Right forelimb (tissue), 1 donor: ENCODE measurements at regions not wholly inside any gene's neighbourhood (a gene's known extent, or its start where the extent isn't known, plus 50 kb on each side); places are given as distances from the start of the nearest gene placed in this dataset.
"Not testable (repeated sequence)": the region's sequence is repeated elsewhere in the genome, so short reads cannot be mapped to it uniquely, and the experiment has no call there.

ENCODE experiments used
- DNase-seq: peaks from one replicate; pipeline ENCODE4 v3.0.0-alpha.2; 2018

- DNase-seq = no peak
Observed at GRCh38 chr14:42545636-42546035, 939.0 kb downstream of the LRFN5 start.

GRCh38 chr14:42541535-42542001 is 934.9 kb downstream of the LRFN5 start:
- DNase-seq = no peak

GRCh38 chr14:42535397-42535796 is 928.7 kb downstream of the LRFN5 start:
- DNase-seq = no peak

GRCh38 chr14:42533476-42533875 is 926.8 kb downstream of the LRFN5 start:
- DNase-seq = no peak

GRCh38 chr14:42532194-42532593 is 925.5 kb downstream of the LRFN5 start:
- DNase-seq = no peak

- no peak for DNase-seq
Observed at GRCh38 chr14:42527141-42527540, 920.5 kb downstream of the LRFN5 start.

- no peak for DNase-seq
Observed at GRCh38 chr14:42523666-42524065, 917.0 kb downstream of the LRFN5 start.

GRCh38 chr14:42517806-42518500 is 911.3 kb downstream of the LRFN5 start:
- DNase-seq = no peak

GRCh38 chr14:42513837-42514236 is 907.2 kb downstream of the LRFN5 start:
- DNase-seq = no peak

GRCh38 chr14:42510071-42510470 is 903.4 kb downstream of the LRFN5 start:
- no peak for DNase-seq

- no peak for DNase-seq
Observed at GRCh38 chr14:42508209-42508946, 901.7 kb downstream of the LRFN5 start.

- DNase-seq = no peak
Observed at GRCh38 chr14:42504433-42504832, 897.8 kb downstream of the LRFN5 start.

GRCh38 chr14:42499137-42499536 is 892.5 kb downstream of the LRFN5 start:
- DNase-seq = no peak

GRCh38 chr14:42490536-42490935 is 883.9 kb downstream of the LRFN5 start:
- DNase-seq = no peak

- DNase-seq = no peak
Observed at GRCh38 chr14:42488965-42489364, 882.3 kb downstream of the LRFN5 start.

- not testable (repeated sequence) for DNase-seq
Observed at GRCh38 chr14:42482345-42482971, 875.8 kb downstream of the LRFN5 start.

- DNase-seq = not testable (repeated sequence)
Observed at GRCh38 chr14:42481714-42482113, 875.0 kb downstream of the LRFN5 start.

- DNase-seq = no peak
Observed at GRCh38 chr14:42480255-42480654, 873.6 kb downstream of the LRFN5 start.

- no peak for DNase-seq
Observed at GRCh38 chr14:42475289-42475688, 868.6 kb downstream of the LRFN5 start.

GRCh38 chr14:42470427-42470719 is 863.7 kb downstream of the LRFN5 start:
- no peak for DNase-seq

GRCh38 chr14:42469637-42470426 is 863.2 kb downstream of the LRFN5 start:
- no peak for DNase-seq

- DNase-seq = no peak
Observed at GRCh38 chr14:42460673-42461072, 854.0 kb downstream of the LRFN5 start.

- no peak for DNase-seq
Observed at GRCh38 chr14:42459171-42459685, 852.6 kb downstream of the LRFN5 start.
